ENCODE measurements at regions not wholly inside any gene's neighbourhood (a gene's known extent, or its start where the extent isn't known, plus 50 kb on each side); places are given as distances from the start of the nearest gene placed in this dataset.

GRCh38 chr6:8238773-8239683, 136.7 kb upstream of the EEF1E1 start:
- no peak overlapping the region for H3K23ac ChIP-seq (ENCODE audit: insufficient read length, low read depth, low read length)
- H2AK5ac ChIP-seq (ENCODE audit: insufficient read length, low read length): no peak overlapping the region
- no peak overlapping the region for H4K91ac ChIP-seq (ENCODE audit: insufficient read length, low read depth, low read length)
- no peaks in the 10 kb centered on the region for H4K20me1 ChIP-seq (ENCODE audit: control insufficient read depth, insufficient read depth, insufficient read length)
- H4K8ac ChIP-seq (replicated peaks; ENCODE audit: insufficient read length, low read depth, low read length): no peak overlapping the region
- H3K27ac ChIP-seq (ENCODE audit: insufficient read length, low read depth, low read length): no peak overlapping the region
- H3K79me1 ChIP-seq (ENCODE audit: insufficient read depth, low read depth, low read length, poor library complexity, severe bottlenecking): no peaks in the 10 kb centered on the region
- Mint-ChIP-seq H3K9me3 (no peaks in the 10 kb centered on the region; a peak in 1 of 5 replicates), H3K4me1 (peaks cover 20 to 21% of the 10 kb centered on the region in 2 experiments), H3K4me3 (no peak overlapping the region), H3K27me3 (ENCODE audit: low read depth) (peaks cover 4% of the 10 kb centered on the region), H3K27ac (no peak overlapping the region; a peak in 1 of 7 replicates), H3K36me3 (ENCODE audit: insufficient read depth in 1 of 3, low read depth in 3 of 3) (no peaks in the 10 kb centered on the region)
- H2BK20ac ChIP-seq (ENCODE audit: low read depth, low read length, poor library complexity, severe bottlenecking): no peak overlapping the region
- no peak overlapping the region for H2AFZ ChIP-seq (ENCODE audit: low read length)
- H3K9ac ChIP-seq (ENCODE audit: extremely low read depth, insufficient read length, low read length): no peak overlapping the region
- WGBS (ENCODE audit: extremely low coverage, insufficient read length, low lambda C conversion rate): no CpG with 5 or more reads among the region's 10 CpGs
- no peak overlapping the region for H3K4ac ChIP-seq (ENCODE audit: low read depth, low read length)
- H3T11ph ChIP-seq (ENCODE audit: low read length): no peak overlapping the region
- H3K18ac ChIP-seq (ENCODE audit: insufficient read length, low read depth, low read length): no peak overlapping the region
- H3K4me1 ChIP-seq (ENCODE audit: insufficient read depth, low read length): no peaks in the 10 kb centered on the region; the same call in 1 of the 2 replicates
- H3K23me2 ChIP-seq (ENCODE audit: insufficient read length, low read depth, low read length, poor library complexity, severe bottlenecking): no peaks in the 10 kb centered on the region
- no peak for DNase-seq
- no peak overlapping the region for H2BK12ac ChIP-seq (ENCODE audit: insufficient read length, low read depth, low read length)
- H2BK120ac ChIP-seq (ENCODE audit: low read depth, low read length, poor library complexity, severe bottlenecking): no peak overlapping the region
- H2BK5ac ChIP-seq (ENCODE audit: insufficient read length, low read length): no peak overlapping the region
- no peak overlapping the region for H3K14ac ChIP-seq (ENCODE audit: insufficient read depth, low read length)
- H3K9me3 ChIP-seq (ENCODE audit: control insufficient read depth, low read depth, low read length): no peaks in the 10 kb centered on the region
- H3K27me3 ChIP-seq (ENCODE audit: insufficient read depth, low read length): no peaks in the 10 kb centered on the region
- H2BK15ac ChIP-seq (ENCODE audit: low read depth, low read length): no peak overlapping the region
- no peak overlapping the region for H3K4me2 ChIP-seq (ENCODE audit: insufficient read depth, insufficient read length, low read length)
- no peak overlapping the region for H3K56ac ChIP-seq (ENCODE audit: insufficient read length, low read depth, low read length)
- H3K79me2 ChIP-seq (ENCODE audit: insufficient read depth, low read length): no peaks in the 10 kb centered on the region
- no peak for TF ChIP-seq CTCF (conservative IDR thresholded peaks at IDR 0.05)
- no peak overlapping the region for H4K5ac ChIP-seq (ENCODE audit: insufficient read length, low read depth, low read length)

Measured in H9 (cell line).